SH-SY5Y (cell line): ENCODE measurements at regions not wholly inside any gene's neighbourhood (a gene's known extent, or its start where the extent isn't known, plus 50 kb on each side); places are given as distances from the start of the nearest gene placed in this dataset.

Source experiments
- GATA2 ChIP-seq: IDR thresholded peaks from 2 replicates; pipeline ENCODE4 v1.6.1; 2011; ENCODE audit warnings: mild to moderate bottlenecking, low read depth, low read length
- GATA3 ChIP-seq: IDR thresholded peaks from 2 replicates; pipeline ENCODE4 v1.6.1; 2011; ENCODE audit warnings: low read depth, mild to moderate bottlenecking, low read length, moderate library complexity

DNA sequence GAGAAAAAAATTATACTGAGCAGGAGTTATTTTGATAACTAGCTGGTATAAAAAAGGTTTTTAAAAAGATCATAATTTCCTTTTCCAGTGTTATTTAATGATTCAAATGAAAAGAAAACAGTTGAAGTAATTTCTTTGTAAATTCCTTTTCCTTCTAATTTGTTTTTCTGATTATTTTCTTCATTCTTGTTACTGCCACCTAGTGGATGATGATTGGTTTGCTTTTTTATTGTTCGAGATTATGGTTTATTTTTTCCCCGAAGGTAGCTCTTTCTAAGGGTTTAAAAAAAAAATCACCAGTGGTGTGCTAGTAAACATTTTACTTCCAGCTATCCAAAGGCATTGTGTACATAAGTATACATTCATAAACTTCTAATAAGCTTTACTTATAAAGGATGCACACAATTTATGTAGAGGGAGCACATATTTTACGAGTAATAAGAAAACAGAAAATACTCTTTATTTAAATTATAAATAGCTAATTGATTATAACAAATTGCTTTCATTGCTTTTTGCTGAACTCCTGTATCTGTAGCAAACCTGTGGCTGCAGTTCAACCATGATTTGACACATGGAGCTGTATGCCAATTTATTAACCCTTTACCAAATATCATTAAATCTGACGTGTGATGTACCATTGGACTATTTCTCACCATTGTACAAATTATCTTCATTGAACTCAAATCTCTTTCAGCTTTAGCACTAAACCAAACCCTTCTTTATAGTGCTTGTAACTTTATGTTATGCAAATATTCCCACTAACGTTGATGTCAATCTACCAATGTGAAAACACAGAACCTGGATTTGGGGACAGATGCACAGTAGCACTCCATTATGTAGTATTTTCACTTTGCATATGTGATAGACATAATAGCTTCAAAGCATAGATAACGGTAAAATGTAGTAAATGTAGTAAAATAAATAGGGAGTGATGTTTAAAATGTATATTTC, 97.8 kb upstream of the ANK2 start:
- no peak for TF ChIP-seq GATA2
- no peak for TF ChIP-seq GATA3
